ENCODE measurements at regions not wholly inside any gene's neighbourhood (a gene's known extent, or its start where the extent isn't known, plus 50 kb on each side); places are given as distances from the start of the nearest gene placed in this dataset.

GRCh38 chr9:16121168-16121567 is 568.3 kb downstream of the CCDC171 start:
- no peaks in the 10 kb centered on the region for H3K4me1 ChIP-seq (ENCODE audit: low read depth)
- ATAC-seq (no peak), DNase-seq (no peak)
- no peaks in the 10 kb centered on the region for H3K9me3 ChIP-seq
- TF ChIP-seq, protein P1, sequence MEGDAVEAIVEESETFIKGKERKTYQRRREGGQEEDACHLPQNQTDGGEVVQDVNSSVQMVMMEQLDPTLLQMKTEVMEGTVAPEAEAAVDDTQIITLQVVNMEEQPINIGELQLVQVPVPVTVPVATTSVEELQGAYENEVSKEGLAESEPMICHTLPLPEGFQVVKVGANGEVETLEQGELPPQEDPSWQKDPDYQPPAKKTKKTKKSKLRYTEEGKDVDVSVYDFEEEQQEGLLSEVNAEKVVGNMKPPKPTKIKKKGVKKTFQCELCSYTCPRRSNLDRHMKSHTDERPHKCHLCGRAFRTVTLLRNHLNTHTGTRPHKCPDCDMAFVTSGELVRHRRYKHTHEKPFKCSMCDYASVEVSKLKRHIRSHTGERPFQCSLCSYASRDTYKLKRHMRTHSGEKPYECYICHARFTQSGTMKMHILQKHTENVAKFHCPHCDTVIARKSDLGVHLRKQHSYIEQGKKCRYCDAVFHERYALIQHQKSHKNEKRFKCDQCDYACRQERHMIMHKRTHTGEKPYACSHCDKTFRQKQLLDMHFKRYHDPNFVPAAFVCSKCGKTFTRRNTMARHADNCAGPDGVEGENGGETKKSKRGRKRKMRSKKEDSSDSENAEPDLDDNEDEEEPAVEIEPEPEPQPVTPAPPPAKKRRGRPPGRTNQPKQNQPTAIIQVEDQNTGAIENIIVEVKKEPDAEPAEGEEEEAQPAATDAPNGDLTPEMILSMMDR (IDR thresholded peaks at IDR 0.05): no peak
- H3K4me3 ChIP-seq: no peak overlapping the region
- intact Hi-C loops (cut with DNase I, micrococcal nuclease): no loop called here
- H3K36me3 ChIP-seq (ENCODE audit: low read depth): no peaks in the 10 kb centered on the region

DNA sequence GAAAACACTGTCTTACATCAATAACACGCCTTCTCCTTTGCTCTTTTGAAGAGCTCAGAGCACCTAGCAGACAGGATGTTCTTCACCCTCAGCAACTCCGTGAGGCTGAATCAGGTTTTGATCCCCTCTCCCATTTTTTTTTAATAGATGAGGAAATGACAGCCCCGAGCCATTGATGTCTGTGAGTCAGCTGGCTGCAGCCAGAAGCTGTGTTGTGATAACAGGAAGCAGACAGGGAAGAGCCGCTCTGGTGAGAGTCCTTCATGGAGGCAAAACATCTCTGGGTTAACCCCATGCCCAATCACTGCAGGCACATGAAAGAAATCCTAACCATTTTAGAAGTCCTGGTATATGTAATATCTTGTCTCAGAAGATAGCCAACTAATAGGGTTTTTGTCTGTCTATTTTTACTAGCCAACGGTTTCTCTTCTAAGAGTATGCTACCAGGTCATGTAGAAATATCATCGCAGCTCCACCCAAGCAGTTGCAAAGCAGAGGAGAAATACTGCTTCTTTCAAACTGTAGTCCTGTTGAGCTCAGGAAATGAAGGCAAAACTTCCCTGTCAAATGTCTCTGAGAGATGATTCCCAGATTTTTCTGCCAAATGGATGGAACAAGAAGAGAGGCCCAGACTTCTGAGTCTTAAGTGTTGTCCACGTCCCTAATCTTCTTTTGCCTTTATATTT is 568.9 kb downstream of the CCDC171 start:
- DNase-seq: no peak
- TF ChIP-seq, protein P1 (IDR thresholded peaks at IDR 0.05): no peak
- intact Hi-C loops (cut with DNase I, micrococcal nuclease): no loop called here
- H3K9me3 ChIP-seq: no peaks in the 10 kb centered on the region
- H3K4me3 ChIP-seq: no peak overlapping the region
- H3K4me1 ChIP-seq (ENCODE audit: low read depth): no peaks in the 10 kb centered on the region
- no peak for ATAC-seq
- H3K36me3 ChIP-seq (ENCODE audit: low read depth): no peaks in the 10 kb centered on the region

DNA sequence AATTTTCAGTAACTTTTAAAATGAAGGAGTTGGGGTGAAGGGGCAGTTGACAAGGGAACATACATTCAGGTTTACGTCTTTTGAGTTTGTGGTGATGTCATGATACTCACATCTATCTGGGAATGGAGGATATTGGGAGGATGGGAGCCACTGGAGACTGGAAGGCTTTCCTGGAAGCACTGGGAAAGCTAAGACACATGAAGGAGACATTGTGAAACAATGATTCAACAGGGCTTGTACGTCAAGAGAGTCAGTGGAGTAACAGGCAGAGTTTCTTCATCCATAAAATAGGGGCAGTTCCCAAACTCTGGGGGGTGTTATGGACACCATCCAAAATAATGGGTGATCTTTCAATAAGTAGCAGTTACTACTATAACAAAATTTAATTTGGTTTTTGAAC is 572.8 kb downstream of the CCDC171 start:
- no peak for DNase-seq
- ATAC-seq: no peak
- TF ChIP-seq, protein P1 (IDR thresholded peaks at IDR 0.05): no peak
- Histone ChIP-seq H3K4me3 (no peak overlapping the region), H3K36me3 (ENCODE audit: low read depth) (no peaks in the 10 kb centered on the region), H3K4me1 (ENCODE audit: low read depth) (no peaks in the 10 kb centered on the region), H3K9me3 (no peaks in the 10 kb centered on the region)
- intact Hi-C loops (cut with DNase I, micrococcal nuclease): no loop called here

GRCh38 chr9:16126042-16126441 is 573.2 kb downstream of the CCDC171 start:
- no peak for ATAC-seq
- no peaks in the 10 kb centered on the region for H3K36me3 ChIP-seq (ENCODE audit: low read depth)
- TF ChIP-seq, protein P1 (IDR thresholded peaks at IDR 0.05): no peak

GRCh38 chr9:16128003-16128402 is 575.2 kb downstream of the CCDC171 start:
- no peak overlapping the region for H3K4me3 ChIP-seq
- intact Hi-C loops (cut with DNase I, micrococcal nuclease): no loop called here

More at GRCh38 chr9:16126042-16126441, 573.2 kb downstream of the CCDC171 start:
- H3K4me3 ChIP-seq: no peak overlapping the region
- H3K4me1 ChIP-seq (ENCODE audit: low read depth): no peaks in the 10 kb centered on the region
- H3K9me3 ChIP-seq: no peaks in the 10 kb centered on the region
- DNase-seq: no peak
- intact Hi-C loops (cut with DNase I, micrococcal nuclease): no loop called here

More at GRCh38 chr9:16128003-16128402, 575.2 kb downstream of the CCDC171 start:
- no peak for ATAC-seq
- Histone ChIP-seq H3K9me3 (no peaks in the 10 kb centered on the region), H3K4me1 (ENCODE audit: low read depth) (no peaks in the 10 kb centered on the region), H3K36me3 (ENCODE audit: low read depth) (no peaks in the 10 kb centered on the region)
- TF ChIP-seq, protein P1 (IDR thresholded peaks at IDR 0.05): no peak
- no peak for DNase-seq

Data from mucosa of descending colon (tissue), 3 donors.